ENCODE measurements at regions not wholly inside any gene's neighbourhood (a gene's known extent, or its start where the extent isn't known, plus 50 kb on each side); places are given as distances from the start of the nearest gene placed in this dataset.

DNA sequence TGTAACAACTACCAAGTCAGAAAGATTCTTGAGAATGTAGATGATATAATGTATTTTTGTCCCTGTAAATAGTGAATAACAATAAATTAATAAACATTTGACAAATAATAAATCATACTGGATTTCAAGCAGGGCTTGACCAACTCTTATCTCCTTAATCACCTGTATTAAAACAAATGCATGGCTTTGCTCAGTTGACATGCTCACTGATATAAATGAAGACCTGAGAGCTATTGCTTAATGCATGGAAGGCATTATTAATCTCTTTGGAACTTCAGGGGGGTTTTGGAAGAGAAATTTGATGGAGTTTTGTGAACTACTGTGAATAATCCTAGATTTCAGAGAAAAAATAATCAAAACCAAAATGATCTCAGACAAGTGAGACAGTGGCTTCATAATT, 1420.4 kb upstream of the TENM4 start:
- H3K4me1 ChIP-seq: no peaks in the 10 kb centered on the region
- no peaks in the 10 kb centered on the region for H3K9me3 ChIP-seq
- TF ChIP-seq, protein P1, sequence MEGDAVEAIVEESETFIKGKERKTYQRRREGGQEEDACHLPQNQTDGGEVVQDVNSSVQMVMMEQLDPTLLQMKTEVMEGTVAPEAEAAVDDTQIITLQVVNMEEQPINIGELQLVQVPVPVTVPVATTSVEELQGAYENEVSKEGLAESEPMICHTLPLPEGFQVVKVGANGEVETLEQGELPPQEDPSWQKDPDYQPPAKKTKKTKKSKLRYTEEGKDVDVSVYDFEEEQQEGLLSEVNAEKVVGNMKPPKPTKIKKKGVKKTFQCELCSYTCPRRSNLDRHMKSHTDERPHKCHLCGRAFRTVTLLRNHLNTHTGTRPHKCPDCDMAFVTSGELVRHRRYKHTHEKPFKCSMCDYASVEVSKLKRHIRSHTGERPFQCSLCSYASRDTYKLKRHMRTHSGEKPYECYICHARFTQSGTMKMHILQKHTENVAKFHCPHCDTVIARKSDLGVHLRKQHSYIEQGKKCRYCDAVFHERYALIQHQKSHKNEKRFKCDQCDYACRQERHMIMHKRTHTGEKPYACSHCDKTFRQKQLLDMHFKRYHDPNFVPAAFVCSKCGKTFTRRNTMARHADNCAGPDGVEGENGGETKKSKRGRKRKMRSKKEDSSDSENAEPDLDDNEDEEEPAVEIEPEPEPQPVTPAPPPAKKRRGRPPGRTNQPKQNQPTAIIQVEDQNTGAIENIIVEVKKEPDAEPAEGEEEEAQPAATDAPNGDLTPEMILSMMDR (IDR thresholded peaks at IDR 0.05): no peak
- DNase-seq (no peak), ATAC-seq (no peak)
- no peaks in the 10 kb centered on the region for H3K36me3 ChIP-seq
- H3K4me3 ChIP-seq: no peak overlapping the region
- intact Hi-C loops (cut with DNase I): no loop called here
- H3K27me3 ChIP-seq (ENCODE audit: low read depth): no peaks in the 10 kb centered on the region
- no peak overlapping the region for H3K27ac ChIP-seq

DNA sequence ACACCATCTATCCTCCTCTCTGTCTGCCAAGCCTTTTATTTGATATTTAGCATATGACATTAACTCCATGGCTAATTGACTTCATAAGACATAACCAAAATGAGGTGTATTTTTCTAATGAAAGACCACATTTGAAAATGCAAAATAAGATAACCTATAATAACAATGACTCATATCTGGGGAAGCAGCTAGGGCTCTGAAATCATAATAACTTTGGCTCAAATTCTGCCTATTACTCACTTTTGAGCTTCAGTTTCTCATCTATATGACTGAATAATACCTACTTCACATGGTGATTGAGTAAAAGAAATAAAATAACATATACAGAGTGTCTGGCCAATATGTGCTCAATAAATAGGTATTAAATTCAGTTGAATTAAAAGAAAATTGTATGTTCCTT, 1419.8 kb upstream of the TENM4 start:
- Histone ChIP-seq H3K27me3 (ENCODE audit: low read depth) (no peaks in the 10 kb centered on the region), H3K36me3 (no peaks in the 10 kb centered on the region), H3K4me1 (no peaks in the 10 kb centered on the region), H3K27ac (no peak overlapping the region), H3K4me3 (no peak overlapping the region), H3K9me3 (no peaks in the 10 kb centered on the region)
- TF ChIP-seq, protein P1 (IDR thresholded peaks at IDR 0.05): no peak
- DNase-seq (no peak), ATAC-seq (no peak)
- intact Hi-C loops (cut with DNase I): no loop called here

DNA sequence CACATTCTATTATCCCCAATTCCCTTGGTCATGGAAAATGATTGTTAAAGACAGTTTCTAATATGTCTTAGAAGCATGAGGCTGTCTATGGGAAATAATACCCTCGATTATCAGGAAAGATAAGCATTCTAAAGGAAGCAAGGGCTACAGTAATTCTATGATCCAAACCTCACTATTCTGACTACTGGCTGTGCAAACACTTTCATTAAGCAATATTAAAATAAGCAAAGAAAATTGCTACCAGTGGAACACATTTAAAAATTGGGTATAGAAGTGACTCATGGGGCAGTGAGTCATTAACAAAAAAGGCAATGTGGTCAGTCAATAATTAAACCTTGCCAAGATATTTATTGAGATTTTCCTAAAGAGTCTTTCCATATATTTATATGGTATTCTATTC, 1415.2 kb upstream of the TENM4 start:
- Histone ChIP-seq H3K4me3 (no peak overlapping the region), H3K27me3 (ENCODE audit: low read depth) (no peaks in the 10 kb centered on the region), H3K9me3 (no peaks in the 10 kb centered on the region), H3K36me3 (no peaks in the 10 kb centered on the region), H3K4me1 (no peaks in the 10 kb centered on the region), H3K27ac (no peak overlapping the region)
- DNase-seq (no peak), ATAC-seq (no peak)
- TF ChIP-seq, protein P1 (IDR thresholded peaks at IDR 0.05): no peak
- intact Hi-C loops (cut with DNase I): no loop called here

DNA sequence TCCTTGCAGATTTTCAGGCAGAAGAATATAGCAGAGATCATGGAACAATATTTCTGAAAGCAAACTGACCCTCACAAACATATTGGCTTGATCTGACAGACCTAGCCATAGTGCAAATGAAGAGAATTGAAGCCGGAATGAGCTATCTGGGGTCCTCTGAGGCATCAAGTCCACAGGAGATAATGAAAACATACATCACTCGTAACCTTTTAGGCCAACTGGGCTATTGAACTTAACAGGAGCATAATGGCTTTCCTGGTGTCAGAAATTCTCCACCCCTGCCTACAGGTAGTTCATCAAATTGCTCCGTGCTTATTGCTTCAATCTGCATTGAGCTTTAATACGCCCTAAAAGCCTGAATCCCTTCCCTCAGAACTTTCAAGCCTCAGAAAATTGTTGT, 1414.6 kb upstream of the TENM4 start:
- TF ChIP-seq, protein P1 (IDR thresholded peaks at IDR 0.05): no peak
- H3K9me3 ChIP-seq: no peaks in the 10 kb centered on the region
- no peaks in the 10 kb centered on the region for H3K36me3 ChIP-seq
- ATAC-seq (no peak), DNase-seq (no peak)
- no peak overlapping the region for H3K27ac ChIP-seq
- H3K4me1 ChIP-seq: no peaks in the 10 kb centered on the region
- no peak overlapping the region for H3K4me3 ChIP-seq
- intact Hi-C loops (cut with DNase I): no loop called here
- no peaks in the 10 kb centered on the region for H3K27me3 ChIP-seq (ENCODE audit: low read depth)

DNA sequence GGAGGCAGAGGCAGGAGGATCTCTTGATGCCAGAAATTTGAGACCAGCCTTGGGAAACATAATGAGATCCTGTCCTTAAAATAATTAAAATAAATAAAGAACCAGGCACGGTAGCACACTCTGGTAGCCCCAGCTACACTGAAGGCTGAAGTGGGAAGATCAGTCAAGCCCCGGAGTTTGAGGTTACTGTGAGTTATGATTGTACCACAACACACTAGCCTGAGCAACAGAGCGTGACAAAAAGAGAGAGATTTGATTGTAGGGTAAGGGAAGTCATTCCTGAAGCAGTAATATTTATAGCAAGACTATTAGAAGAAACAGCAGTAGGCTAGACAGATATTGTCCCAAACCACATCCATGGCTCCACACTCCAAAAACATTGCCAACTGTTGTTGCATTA, 1408.4 kb upstream of the TENM4 start:
- TF ChIP-seq, protein P1 (IDR thresholded peaks at IDR 0.05): no peak
- DNase-seq (no peak), ATAC-seq (no peak)
- no peaks in the 10 kb centered on the region for H3K4me1 ChIP-seq
- H3K27me3 ChIP-seq (ENCODE audit: low read depth): no peaks in the 10 kb centered on the region
- no peak overlapping the region for H3K27ac ChIP-seq
- no peaks in the 10 kb centered on the region for H3K36me3 ChIP-seq
- intact Hi-C loops (cut with DNase I): no loop called here
- no peak overlapping the region for H3K4me3 ChIP-seq
- H3K9me3 ChIP-seq: no peaks in the 10 kb centered on the region

DNA sequence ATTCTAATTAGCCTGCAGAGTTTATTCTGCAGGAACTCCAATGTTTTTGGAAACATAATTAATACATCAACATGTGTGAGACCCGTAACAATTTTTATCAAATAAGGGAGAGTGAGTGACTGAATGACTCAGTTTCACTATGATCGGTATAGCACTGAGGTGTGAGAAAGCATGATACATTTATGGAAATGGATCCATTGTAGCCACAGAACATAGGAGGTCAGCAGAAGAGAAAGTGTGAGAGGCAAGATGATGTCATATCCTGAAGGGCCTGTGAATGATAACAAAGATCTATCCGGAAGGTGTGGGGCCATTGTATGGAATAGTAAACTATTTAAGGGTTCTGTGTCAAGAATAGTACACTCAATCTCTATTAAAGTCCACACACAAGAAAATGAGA, 1406.1 kb upstream of the TENM4 start:
- no peaks in the 10 kb centered on the region for H3K4me1 ChIP-seq
- H3K9me3 ChIP-seq: no peaks in the 10 kb centered on the region
- H3K36me3 ChIP-seq: no peaks in the 10 kb centered on the region
- no peak for DNase-seq
- no peaks in the 10 kb centered on the region for H3K27me3 ChIP-seq (ENCODE audit: low read depth)
- ATAC-seq: no peak
- TF ChIP-seq, protein P1 (IDR thresholded peaks at IDR 0.05): no peak
- no peak overlapping the region for H3K27ac ChIP-seq
- intact Hi-C loops (cut with DNase I): no loop called here
- no peak overlapping the region for H3K4me3 ChIP-seq

All from lower lobe of right lung (tissue), 2 donors.